GM12872 (cell line): ENCODE measurements at regions not wholly inside any gene's neighbourhood (a gene's known extent, or its start where the extent isn't known, plus 50 kb on each side); places are given as distances from the start of the nearest gene placed in this dataset.

Experiments used
- TF ChIP-seq, protein P1 (sequence below): IDR thresholded peaks from 3 replicates; pipeline ENCODE4 v1.5.1; 2011; ENCODE audit warnings: low read depth, mild to moderate bottlenecking, low read length, moderate library complexity; ENCODE audit not compliant: insufficient read depth

DNA sequence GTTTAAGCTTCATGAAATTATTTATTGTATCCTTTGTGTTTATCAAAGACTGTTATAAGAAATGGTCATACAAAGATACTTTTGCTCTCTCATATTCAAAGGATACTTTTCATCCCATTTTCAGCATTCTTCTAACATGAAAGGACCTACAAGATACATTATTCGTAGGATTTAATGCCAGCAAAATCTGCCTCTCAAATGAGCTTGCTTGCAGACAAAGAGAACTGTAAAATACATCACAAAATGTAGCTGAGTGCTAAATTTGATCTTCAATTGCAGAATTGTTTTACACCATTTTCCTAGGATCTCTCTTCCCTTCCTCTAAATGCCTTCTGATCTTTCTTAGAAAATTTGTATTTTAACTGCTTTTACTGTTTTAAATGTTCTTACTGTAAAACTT, 333.0 kb upstream of the NAV3 start:
- TF ChIP-seq, protein P1, sequence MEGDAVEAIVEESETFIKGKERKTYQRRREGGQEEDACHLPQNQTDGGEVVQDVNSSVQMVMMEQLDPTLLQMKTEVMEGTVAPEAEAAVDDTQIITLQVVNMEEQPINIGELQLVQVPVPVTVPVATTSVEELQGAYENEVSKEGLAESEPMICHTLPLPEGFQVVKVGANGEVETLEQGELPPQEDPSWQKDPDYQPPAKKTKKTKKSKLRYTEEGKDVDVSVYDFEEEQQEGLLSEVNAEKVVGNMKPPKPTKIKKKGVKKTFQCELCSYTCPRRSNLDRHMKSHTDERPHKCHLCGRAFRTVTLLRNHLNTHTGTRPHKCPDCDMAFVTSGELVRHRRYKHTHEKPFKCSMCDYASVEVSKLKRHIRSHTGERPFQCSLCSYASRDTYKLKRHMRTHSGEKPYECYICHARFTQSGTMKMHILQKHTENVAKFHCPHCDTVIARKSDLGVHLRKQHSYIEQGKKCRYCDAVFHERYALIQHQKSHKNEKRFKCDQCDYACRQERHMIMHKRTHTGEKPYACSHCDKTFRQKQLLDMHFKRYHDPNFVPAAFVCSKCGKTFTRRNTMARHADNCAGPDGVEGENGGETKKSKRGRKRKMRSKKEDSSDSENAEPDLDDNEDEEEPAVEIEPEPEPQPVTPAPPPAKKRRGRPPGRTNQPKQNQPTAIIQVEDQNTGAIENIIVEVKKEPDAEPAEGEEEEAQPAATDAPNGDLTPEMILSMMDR = no peak

- TF ChIP-seq, protein P1 = no peak
Measured at GRCh38 chr12:77496714-77497113, 334.0 kb upstream of the NAV3 start.

GRCh38 chr12:77494296-77494695, 336.4 kb upstream of the NAV3 start:
- TF ChIP-seq, protein P1 = no peak

DNA sequence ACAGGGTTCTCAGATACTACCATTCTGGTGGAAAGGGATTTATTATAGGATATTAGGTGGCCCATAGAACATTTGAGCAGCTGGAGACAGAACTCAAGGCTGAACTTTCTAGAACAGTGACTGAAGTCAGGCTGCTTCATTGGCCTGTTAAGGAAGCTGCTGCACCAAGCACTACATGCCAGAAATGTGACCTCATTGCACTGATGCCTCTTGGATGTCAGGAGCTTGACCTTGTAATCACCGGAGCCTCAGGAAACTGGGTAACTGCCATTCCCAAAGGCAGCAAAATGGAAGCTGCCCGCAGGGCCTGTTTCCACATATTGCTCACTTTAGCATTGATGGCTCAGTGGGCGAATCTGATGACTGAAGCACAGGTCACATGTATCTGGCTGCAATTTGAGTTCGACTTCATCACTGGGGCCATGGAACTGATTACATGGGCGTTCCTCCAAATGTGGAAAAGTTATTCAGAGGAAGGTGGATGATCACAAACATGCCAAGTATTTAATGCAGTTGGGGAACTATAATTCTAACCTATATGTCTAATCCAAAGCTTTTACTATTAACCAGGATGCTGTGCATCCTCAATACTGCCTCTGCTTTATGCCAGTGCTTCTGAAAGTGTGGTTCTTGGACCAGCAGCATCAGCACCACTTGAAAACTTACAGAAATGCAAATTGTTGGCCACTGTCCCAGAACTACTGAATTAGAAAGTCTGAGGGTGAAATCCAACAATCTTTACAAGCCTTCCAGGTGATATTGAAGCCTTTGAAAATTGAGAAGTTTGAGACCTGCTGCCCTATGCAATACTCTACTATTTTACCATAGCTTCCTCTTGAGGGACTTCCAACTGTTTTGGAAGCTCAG, 337.2 kb upstream of the NAV3 start:
- TF ChIP-seq, protein P1 = no peak

GRCh38 chr12:77492536-77492935, 338.2 kb upstream of the NAV3 start:
- TF ChIP-seq, protein P1 = no peak

- TF ChIP-seq, protein P1 = no peak
Measured at GRCh38 chr12:77489331-77489970, 341.2 kb upstream of the NAV3 start.

DNA sequence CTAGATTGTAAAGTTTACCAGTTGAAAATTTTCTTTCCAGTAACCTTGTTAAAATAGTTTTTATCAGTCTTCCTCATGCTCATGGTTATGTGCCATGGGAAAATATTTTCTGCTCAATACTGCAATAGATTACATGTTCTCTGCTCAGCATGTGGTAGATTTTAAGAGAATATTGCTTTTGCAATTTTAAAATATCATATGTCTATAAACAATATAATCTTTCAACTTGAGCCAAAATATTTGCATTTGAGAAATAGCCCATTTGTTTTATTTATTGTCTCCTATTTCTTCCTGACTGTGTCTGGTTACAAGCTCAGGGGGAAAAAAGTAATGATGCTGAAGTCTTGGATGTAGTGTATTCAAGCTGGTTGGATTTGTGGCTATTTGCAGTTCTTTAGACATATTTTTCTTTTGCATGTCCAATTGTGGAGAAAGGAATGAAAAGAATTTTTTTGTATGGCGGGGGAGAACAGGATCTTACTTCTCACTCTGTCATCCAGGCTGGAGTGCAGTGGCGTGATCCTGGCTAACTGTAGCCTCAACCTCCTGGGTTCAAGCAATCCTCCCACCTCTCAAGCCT, 342.6 kb upstream of the NAV3 start:
- TF ChIP-seq, protein P1 = no peak
